ENCODE measurements at regions not wholly inside any gene's neighbourhood (a gene's known extent, or its start where the extent isn't known, plus 50 kb on each side); places are given as distances from the start of the nearest gene placed in this dataset.

DNA sequence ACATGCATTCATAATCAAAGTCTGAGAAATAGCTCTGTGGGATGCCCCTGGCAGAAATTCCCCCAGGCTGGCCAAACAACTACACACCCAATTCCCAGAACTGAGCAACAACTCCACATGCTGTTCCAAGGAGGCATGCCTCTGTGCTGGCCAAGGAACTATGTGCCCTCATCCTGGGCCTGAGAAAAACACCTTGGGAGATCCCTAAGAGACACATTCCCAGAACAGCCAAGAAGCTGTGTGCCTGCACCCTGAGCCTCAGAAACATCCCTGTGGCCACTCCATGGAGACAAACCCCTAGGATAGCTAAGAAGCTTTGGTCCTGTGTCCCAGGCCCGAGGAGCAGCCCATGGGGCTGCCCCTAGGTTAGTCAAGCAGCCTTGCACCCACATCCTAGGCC is 92.3 kb upstream of the MME start:
- TF ChIP-seq CTCF (IDR thresholded peaks at IDR 0.05) (no peak), EZH2 (IDR thresholded peaks at IDR 0.05) (no peak)

Data from neural progenitor cell (in vitro differentiated cells).